G401 (cell line): ENCODE measurements at regions not wholly inside any gene's neighbourhood (a gene's known extent, or its start where the extent isn't known, plus 50 kb on each side); places are given as distances from the start of the nearest gene placed in this dataset.
"Not testable (repeated sequence)": the region's sequence is repeated elsewhere in the genome, so short reads cannot be mapped to it uniquely, and the experiment has no call there.

Source experiments
- DNase-seq: peaks from one replicate; pipeline ENCODE4 v3.0.0-alpha.2; 2015; ENCODE audit warnings: low spot score
- in situ Hi-C: cut with HindIII; loops from 2 replicates; pipeline ENCODE4 v1.10.0; 2016; ENCODE audit warnings: low sequenced_read_pairs, mixed read lengths

DNA sequence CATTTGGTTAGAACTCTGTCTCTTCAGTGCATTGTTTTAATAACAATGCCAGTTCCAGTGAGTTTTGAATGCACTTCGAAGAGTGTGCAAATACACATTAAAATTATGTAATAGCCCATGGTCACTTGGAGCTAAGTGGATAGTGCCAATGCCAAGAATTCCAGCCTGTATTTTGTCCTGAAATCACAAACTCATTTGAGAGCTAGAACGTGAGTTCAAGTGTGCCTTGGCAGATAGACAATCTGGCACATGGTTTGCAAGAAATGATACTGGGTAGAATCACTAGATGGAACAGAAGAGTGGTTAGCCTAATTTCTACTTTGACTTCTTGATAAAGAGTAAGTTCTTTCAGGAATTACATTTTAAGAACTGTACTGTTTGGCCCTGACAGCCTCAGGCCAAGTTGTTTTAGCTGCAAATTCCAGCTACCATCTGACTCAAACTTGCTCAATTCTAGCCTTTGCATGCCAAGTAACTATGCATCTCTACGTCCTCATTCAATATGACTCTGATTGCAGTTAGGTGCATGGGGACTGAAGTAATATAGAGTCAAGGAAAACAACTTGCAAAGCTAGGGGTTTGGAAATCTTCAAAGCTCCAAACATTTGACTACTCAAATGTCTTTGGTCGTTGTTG lies 131.9 kb upstream of the SMIM31 start:
- DNase-seq: no peak
- in situ Hi-C loops: no loop called here

- in situ Hi-C loops: no loop called here
- no peak for DNase-seq
These were observed 130.8 kb upstream of the SMIM31 start for GRCh38 chr4:164623099-164623498.

- no peak for DNase-seq
- in situ Hi-C loops: no loop called here
These were observed 114.9 kb upstream of the SMIM31 start for GRCh38 chr4:164639001-164639400.

DNA sequence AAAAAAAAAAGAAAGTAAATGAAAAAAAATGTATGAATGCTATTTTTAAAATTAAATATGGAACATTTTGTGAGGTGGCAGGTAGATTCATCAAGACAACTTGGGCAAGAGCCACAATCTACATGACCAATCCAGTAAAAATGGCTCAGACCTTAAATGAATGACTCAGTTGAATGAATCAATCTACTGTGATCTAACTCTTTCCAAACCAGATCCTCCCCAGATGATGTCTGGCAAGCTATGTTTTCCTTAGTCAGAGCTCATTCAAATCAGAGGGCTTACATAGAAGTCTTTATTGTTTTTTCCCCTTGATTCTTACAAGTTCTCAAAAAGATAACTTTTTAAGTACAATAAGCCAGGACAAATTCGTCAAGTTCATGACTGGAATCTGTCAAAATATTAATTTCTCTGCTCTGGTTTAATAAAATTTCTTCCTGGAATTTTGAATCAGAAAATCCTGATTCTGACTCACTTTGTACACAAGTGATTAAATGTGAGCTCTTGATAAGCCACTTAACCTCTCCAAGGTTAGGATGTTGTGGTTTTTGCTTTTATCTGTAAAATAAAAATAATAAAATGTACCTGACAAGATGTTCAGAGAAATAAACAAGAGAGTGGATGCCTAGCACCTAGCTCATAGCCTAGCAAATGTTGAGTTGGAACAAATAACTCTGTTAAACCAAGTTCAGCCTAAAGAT lies 105.6 kb upstream of the SMIM31 start:
- DNase-seq: no peak
- in situ Hi-C loops: no loop called here

DNA sequence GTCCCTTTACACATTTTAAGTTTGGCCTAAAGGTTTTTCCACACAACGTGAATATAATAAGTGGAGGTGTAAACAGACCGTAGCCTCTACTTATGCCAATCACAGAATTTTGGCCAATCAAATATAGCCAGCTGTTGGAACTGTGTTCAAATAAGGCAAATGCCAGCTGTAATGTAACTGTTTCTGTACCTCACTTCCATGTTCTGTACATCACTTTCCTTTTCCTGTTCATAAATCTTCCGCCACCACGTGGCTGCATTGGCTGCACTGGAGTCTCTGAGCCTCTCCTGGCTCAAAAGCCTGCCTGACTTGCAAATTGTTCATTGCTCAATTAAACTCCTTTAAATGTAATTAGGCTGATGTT lies 105.1 kb upstream of the SMIM31 start:
- in situ Hi-C loops: no loop called here
- DNase-seq: no peak

DNA sequence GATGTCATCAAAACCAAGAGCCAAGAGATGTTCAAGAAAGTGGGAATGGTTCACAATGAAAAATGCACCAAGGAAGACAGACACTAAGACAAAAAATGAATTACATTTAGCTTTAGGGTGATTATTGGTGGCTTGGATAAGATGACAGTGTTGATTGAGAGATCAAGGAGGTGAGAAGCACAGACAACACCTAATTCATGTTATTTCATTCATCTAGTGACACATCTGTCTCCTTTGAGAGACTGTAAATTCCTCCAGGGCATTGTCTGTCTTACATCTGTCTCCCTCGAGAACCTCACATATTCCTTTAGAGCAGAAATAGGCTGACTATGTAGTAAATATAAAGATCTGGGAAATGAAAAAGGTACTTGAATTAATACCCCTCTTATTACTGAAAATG lies 94.2 kb upstream of the SMIM31 start:
- DNase-seq: no peak
- in situ Hi-C loops: no loop called here

- in situ Hi-C loops: not testable (repeated sequence)
These were observed 77.8 kb upstream of the SMIM31 start for GRCh38 chr4:164676152-164676551.

DNA sequence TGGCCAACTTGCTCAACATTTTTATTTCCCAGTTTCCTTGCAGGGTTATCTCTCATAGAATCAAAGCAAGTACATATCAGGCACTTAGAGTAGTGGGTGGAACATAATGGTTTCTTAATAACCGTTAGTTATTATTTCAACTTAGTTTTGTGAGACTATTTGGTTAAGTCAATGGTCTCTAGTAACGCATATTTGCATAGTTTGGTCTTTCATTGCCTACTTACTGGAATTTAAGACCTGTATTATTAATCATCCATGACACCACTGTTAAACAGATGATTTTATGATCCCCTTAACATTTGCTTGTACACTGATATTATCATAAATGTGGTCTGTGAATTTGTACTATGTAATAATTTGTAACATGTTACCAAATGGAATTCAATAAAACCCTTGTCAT lies 70.9 kb upstream of the SMIM31 start:
- DNase-seq: no peak
- in situ Hi-C loops: no loop called here

More at GRCh38 chr4:164676152-164676551, 77.8 kb upstream of the SMIM31 start:
- DNase-seq: not testable (repeated sequence)

DNA sequence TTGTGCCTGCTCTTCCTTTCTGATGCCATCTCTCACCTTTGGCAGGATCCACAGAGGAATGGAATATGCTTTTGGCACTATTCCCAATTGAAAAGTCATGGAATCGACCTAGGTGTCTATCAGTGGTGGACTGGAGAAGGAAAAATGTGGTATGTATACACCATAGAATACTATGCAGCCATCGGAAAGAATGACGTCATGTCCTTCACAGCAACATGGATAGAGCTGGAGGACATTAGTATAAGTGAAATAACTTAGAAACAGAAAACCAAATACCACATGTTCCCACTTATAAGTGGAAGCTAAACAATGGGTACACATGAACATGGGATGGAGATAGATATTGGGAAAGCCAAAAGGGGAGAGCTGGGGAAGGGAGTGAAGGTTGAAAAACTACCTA lies 58.3 kb upstream of the SMIM31 start:
- in situ Hi-C loops: no loop called here
- no peak for DNase-seq

DNA sequence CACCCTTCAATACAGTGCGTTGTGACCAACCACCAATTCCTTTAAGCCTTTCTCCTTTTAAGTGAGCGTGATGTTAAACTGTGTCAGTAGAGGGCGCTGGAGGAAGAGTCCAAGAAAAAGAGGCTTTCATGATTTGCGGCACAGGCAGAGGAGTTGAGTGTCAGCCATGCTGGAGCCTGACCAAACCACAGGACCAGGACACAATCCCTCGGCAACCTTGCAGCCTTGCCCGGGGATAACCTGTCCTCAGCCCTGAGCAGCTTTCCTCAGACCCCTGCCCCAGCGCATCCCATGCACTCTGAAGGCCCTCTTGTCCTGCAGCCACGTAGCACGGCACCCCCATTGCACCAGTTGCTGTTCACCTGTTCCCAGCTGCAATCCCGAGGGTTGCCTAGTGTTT lies 53.5 kb upstream of the SMIM31 start:
- in situ Hi-C loops: no loop called here
- DNase-seq: peak; percentile 19

- no peak for DNase-seq
- in situ Hi-C loops: no loop called here
These were observed 52.3 kb upstream of the SMIM31 start for GRCh38 chr4:164701665-164702064.
